Cardiac fibroblast (primary cell): ENCODE measurements at regions not wholly inside any gene's neighbourhood (a gene's known extent, or its start where the extent isn't known, plus 50 kb on each side); places are given as distances from the start of the nearest gene placed in this dataset.

Source experiments
- DNase-seq, 2 donors: peaks; one replicate each; pipeline versions ENCODE4 v3.0.0 to v3.0.0-alpha.2; 2010; ENCODE audit warnings: low read depth in 2 of 2
- H3K4me3 ChIP-seq, 2 donors: replicated peaks in 1 of 2; 1 replicate in 1 of 2; 2 replicates in 1 of 2; pipeline ENCODE4 v1.5.1; 2011; ENCODE audit warnings: low read depth in 2 of 2, low read length in 2 of 2, mild to moderate bottlenecking in 2 of 2, moderate library complexity in 1 of 2
- CTCF ChIP-seq: IDR thresholded peaks from one replicate; pipeline ENCODE4 v1.5.1; 2011; ENCODE audit warnings: low read depth, mild to moderate bottlenecking, low read length, inconsistent platforms

GRCh38 chr5:1725641-1726468, 73.8 kb downstream of the MRPL36 start:
- H3K4me3 ChIP-seq: no peak overlapping the region
- TF ChIP-seq CTCF: no peak
- no peak for DNase-seq

GRCh38 chr5:1724822-1725602, 74.6 kb downstream of the MRPL36 start:
- no peak for TF ChIP-seq CTCF
- no peak overlapping the region for H3K4me3 ChIP-seq
- peak; percentile 12 to 17 for DNase-seq

GRCh38 chr5:1723957-1724821, 75.4 kb downstream of the MRPL36 start:
- DNase-seq: no peak
- no peak overlapping the region for H3K4me3 ChIP-seq
- no peak for TF ChIP-seq CTCF

GRCh38 chr5:1723476-1723875, 76.2 kb downstream of the MRPL36 start:
- DNase-seq: no peak
- H3K4me3 ChIP-seq: no peak overlapping the region
- TF ChIP-seq CTCF: no peak

- TF ChIP-seq CTCF: no peak
- no peak for DNase-seq
- no peak overlapping the region for H3K4me3 ChIP-seq
Observed at GRCh38 chr5:1722877-1723276, 76.8 kb downstream of the MRPL36 start.

GRCh38 chr5:1720396-1721110, 79.1 kb downstream of the MRPL36 start:
- no peak for TF ChIP-seq CTCF
- H3K4me3 ChIP-seq: no peak overlapping the region
- DNase-seq: no peak
